Coronary artery (tissue), 2 donors: ENCODE measurements at regions not wholly inside any gene's neighbourhood (a gene's known extent, or its start where the extent isn't known, plus 50 kb on each side); places are given as distances from the start of the nearest gene placed in this dataset.

Experiments used
- DNase-seq: peaks from one replicate; pipeline ENCODE4 v3.0.0-alpha.2; 2017; ENCODE audit warnings: low spot score
- H3K27ac ChIP-seq, 2 donors: fragments of 200-600 bp; sonication (generic); one replicate each; pipeline ENCODE4 v1.5.1; 2016 to 2019
- H3K4me3 ChIP-seq: fragments of 200-600 bp; sonication (generic); 2 replicates; pipeline ENCODE4 v1.5.1; 2016; ENCODE audit warnings: mild to moderate bottlenecking, moderate library complexity
- CTCF ChIP-seq: fragments of 200-600 bp; sonication (generic); IDR thresholded peaks from one replicate; pipeline ENCODE4 v1.5.1; 2019; ENCODE audit warnings: antibody characterized with exemption

DNA sequence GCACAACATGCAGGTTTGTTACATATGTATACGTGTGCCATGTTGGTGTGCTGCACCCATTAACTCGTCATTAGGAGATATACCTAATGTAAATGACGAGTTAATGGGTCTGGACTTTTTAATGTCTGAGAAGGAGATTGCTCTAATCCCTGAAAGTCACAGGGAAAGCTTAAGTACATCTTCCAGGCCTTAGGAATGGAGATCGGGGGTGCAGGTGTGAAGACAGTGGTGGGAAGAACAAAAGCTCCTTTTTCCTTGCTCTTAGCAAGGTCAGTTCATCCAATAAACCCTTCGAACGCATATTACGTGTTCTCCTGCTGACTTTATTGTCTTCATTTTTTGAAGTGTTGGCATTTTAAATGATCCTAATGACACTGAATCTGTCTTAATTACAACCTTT is 50.8 kb upstream of the LAMA1 start:
- TF ChIP-seq CTCF: no peak
- DNase-seq: no peak
- H3K27ac ChIP-seq: no peak overlapping the region
- no peak overlapping the region for H3K4me3 ChIP-seq
